Smooth muscle cell (in vitro differentiated cells): ENCODE measurements at regions not wholly inside any gene's neighbourhood (a gene's known extent, or its start where the extent isn't known, plus 50 kb on each side); places are given as distances from the start of the nearest gene placed in this dataset.
A peak's percentile ranks its signal among the peaks of the same experiment; 100 is the strongest.

Experiments
- DNase-seq: peaks from one replicate; lab custom pipeline; 2025; ENCODE audit not compliant: unreplicated experiment; lab: John Stamatoyannopoulos, UW
- H2AFZ ChIP-seq: fragments of 200-600 bp; sonication (generic); 2 replicates; pipeline ENCODE4 v1.6.0; 2016; ENCODE audit warnings: antibody characterized with exemption, low read depth, mild to moderate bottlenecking
- H3F3A ChIP-seq: fragments of 200-600 bp; sonication (generic); 2 replicates; pipeline ENCODE4 v1.6.0; 2017; ENCODE audit warnings: antibody characterized with exemption, low read depth
- H3K27ac ChIP-seq: fragments of 200-600 bp; sonication (generic); 2 replicates; pipeline ENCODE4 v1.5.1; 2016; ENCODE audit warnings: low read depth, mild to moderate bottlenecking
- H3K27me3 ChIP-seq: fragments of 200-600 bp; sonication (generic); 2 replicates; pipeline ENCODE4 v1.6.1; 2016; ENCODE audit warnings: low read depth, mild to moderate bottlenecking
- H3K36me3 ChIP-seq: fragments of 200-600 bp; sonication (generic); 2 replicates; pipeline ENCODE4 v1.5.1; 2016; ENCODE audit warnings: low read depth
- H3K4me1 ChIP-seq: fragments of 200-600 bp; sonication (generic); 2 replicates; pipeline ENCODE4 v1.5.1; 2016; ENCODE audit warnings: low read depth
- H3K4me2 ChIP-seq: fragments of 200-600 bp; sonication (generic); 2 replicates; pipeline ENCODE4 v1.6.0; 2016; ENCODE audit warnings: mild to moderate bottlenecking
- H3K4me3 ChIP-seq: fragments of 200-600 bp; sonication (generic); 2 replicates; pipeline ENCODE4 v1.5.1; 2016; ENCODE audit warnings: mild to moderate bottlenecking
- H3K79me2 ChIP-seq: fragments of 200-600 bp; sonication (generic); 2 replicates; pipeline ENCODE4 v1.6.0; 2016; ENCODE audit warnings: low read depth, mild to moderate bottlenecking
- H3K9ac ChIP-seq: fragments of 200-600 bp; sonication (generic); 2 replicates; pipeline ENCODE4 v1.6.0; 2016; ENCODE audit warnings: low read depth
- H3K9me3 ChIP-seq: fragments of 200-600 bp; sonication (generic); replicated peaks from 2 replicates; pipeline ENCODE4 v1.5.1; 2016; ENCODE audit warnings: low read depth
- H4K20me1 ChIP-seq: fragments of 200-600 bp; sonication (generic); 2 replicates; pipeline ENCODE4 v1.6.0; 2016; ENCODE audit warnings: low read depth
- CTCF ChIP-seq: fragments of 200-600 bp; sonication (generic); IDR thresholded peaks from 2 replicates; pipeline ENCODE4 v1.5.1; 2017; ENCODE audit warnings: borderline replicate concordance, mild to moderate bottlenecking, antibody characterized with exemption; ENCODE audit not compliant: insufficient read depth, poor library complexity, severe bottlenecking
- WGBS: methylation state at CpG from one replicate; pipeline ENCODE4 v1.1.7; 2016; ENCODE audit warnings: low lambda C conversion rate; 5-methylcytosine and 5-hydroxymethylcytosine counted together

- Histone ChIP-seq H3F3A (no peaks in the 10 kb centered on the region), H3K9me3 (no peaks in the 10 kb centered on the region), H3K9ac (no peak overlapping the region), H2AFZ (no peak overlapping the region), H3K4me1 (no peaks in the 10 kb centered on the region), H3K4me2 (no peak overlapping the region), H4K20me1 (no peaks in the 10 kb centered on the region), H3K4me3 (no peak overlapping the region), H3K36me3 (no peaks in the 10 kb centered on the region), H3K27me3 (no peaks in the 10 kb centered on the region), H3K79me2 (no peaks in the 10 kb centered on the region), H3K27ac (no peak overlapping the region)
- no peak for TF ChIP-seq CTCF
- no peak for DNase-seq
- 28% methylated on average over 2 of the region's 2 CpGs for WGBS
Observed at GRCh38 chr5:67483453-67484030, 286.9 kb upstream of the CD180 start.

GRCh38 chr5:67481362-67481761 is 284.8 kb upstream of the CD180 start:
- Histone ChIP-seq H3F3A (no peaks in the 10 kb centered on the region), H3K9ac (no peak overlapping the region), H3K27me3 (no peaks in the 10 kb centered on the region), H3K36me3 (no peaks in the 10 kb centered on the region), H3K4me1 (no peaks in the 10 kb centered on the region), H2AFZ (no peak overlapping the region), H3K4me2 (no peak overlapping the region), H3K27ac (peak overlapping the region; percentile 5), H3K79me2 (no peaks in the 10 kb centered on the region), H3K9me3 (no peaks in the 10 kb centered on the region), H4K20me1 (no peaks in the 10 kb centered on the region), H3K4me3 (no peak overlapping the region)
- WGBS = 80% methylated on average over 1 of the region's 1 CpG
- no peak for TF ChIP-seq CTCF
- DNase-seq = no peak

GRCh38 chr5:67478337-67478736 is 281.7 kb upstream of the CD180 start:
- Histone ChIP-seq H3F3A (no peaks in the 10 kb centered on the region), H3K27me3 (no peaks in the 10 kb centered on the region), H2AFZ (no peak overlapping the region), H3K4me2 (no peak overlapping the region), H3K79me2 (no peaks in the 10 kb centered on the region), H3K4me3 (no peak overlapping the region), H4K20me1 (no peaks in the 10 kb centered on the region), H3K36me3 (no peaks in the 10 kb centered on the region), H3K9me3 (no peaks in the 10 kb centered on the region), H3K4me1 (no peaks in the 10 kb centered on the region), H3K9ac (no peak overlapping the region), H3K27ac (no peak overlapping the region)
- no peak for DNase-seq
- TF ChIP-seq CTCF = no peak
- 77% methylated on average over 2 of the region's 2 CpGs for WGBS

- no peak overlapping the region for H2AFZ ChIP-seq
- H4K20me1 ChIP-seq = no peaks in the 10 kb centered on the region
- no peaks in the 10 kb centered on the region for H3K4me1 ChIP-seq
- WGBS = 91% methylated on average over 1 of the region's 1 CpG
- no peaks in the 10 kb centered on the region for H3K79me2 ChIP-seq
- H3K9ac ChIP-seq = no peak overlapping the region
- no peaks in the 10 kb centered on the region for H3K36me3 ChIP-seq
- DNase-seq = no peak
- no peaks in the 10 kb centered on the region for H3F3A ChIP-seq
- no peak for TF ChIP-seq CTCF
- no peak overlapping the region for H3K4me3 ChIP-seq
- H3K27me3 ChIP-seq = no peaks in the 10 kb centered on the region
- H3K27ac ChIP-seq = peak overlapping the region; percentile 81
- H3K4me2 ChIP-seq = peak overlapping the region; percentile 58
- H3K9me3 ChIP-seq = no peaks in the 10 kb centered on the region
Observed at GRCh38 chr5:67476995-67477394, 280.4 kb upstream of the CD180 start.
